ENCODE measurements at regions not wholly inside any gene's neighbourhood (a gene's known extent, or its start where the extent isn't known, plus 50 kb on each side); places are given as distances from the start of the nearest gene placed in this dataset.

DNA sequence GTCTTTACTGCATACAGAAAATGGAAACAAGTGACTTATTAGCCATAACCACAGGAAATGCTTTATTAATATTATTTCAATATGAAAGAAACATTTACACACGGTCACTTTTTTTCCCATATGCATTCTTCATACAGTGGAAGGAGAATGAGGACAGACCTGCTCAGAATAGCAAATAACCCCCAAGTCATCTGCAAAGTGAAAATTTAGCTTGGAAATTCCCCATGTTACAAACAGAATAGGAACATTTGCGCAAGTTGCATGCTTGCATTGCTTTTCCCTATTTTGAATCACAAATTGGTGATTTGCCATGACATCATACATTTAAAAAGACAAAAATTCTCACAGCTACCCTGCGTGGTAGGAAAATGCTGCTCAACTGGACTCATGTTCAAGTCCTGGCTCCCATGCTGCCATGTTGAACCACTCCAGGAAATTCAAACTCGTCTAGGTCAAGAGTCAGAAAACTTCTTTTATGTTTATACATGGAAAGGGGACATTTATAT is 102.0 kb downstream of the GP2 start:
- H3K4me1 ChIP-seq: no peaks in the 10 kb centered on the region
- H3K4me3 ChIP-seq: no peak overlapping the region
- no peak for ATAC-seq (ENCODE audit: low FRiP score in 2 of 2)
- WGBS, 2 donors: 86 to 88% methylated on average over 4 of the region's 4 CpGs
- H3K27me3 ChIP-seq: no peaks in the 10 kb centered on the region
- no peak overlapping the region for H3K27ac ChIP-seq
- no peaks in the 10 kb centered on the region for H3K9me3 ChIP-seq
- H3K36me3 ChIP-seq: no peaks in the 10 kb centered on the region
- TF ChIP-seq EP300 (IDR thresholded peaks at IDR 0.05): no peak
- no peak for TF ChIP-seq POLR2A (IDR thresholded peaks at IDR 0.05)
- no peak for TF ChIP-seq POLR2AphosphoS5 (IDR thresholded peaks at IDR 0.05)
- DNase-seq: no peak

DNA sequence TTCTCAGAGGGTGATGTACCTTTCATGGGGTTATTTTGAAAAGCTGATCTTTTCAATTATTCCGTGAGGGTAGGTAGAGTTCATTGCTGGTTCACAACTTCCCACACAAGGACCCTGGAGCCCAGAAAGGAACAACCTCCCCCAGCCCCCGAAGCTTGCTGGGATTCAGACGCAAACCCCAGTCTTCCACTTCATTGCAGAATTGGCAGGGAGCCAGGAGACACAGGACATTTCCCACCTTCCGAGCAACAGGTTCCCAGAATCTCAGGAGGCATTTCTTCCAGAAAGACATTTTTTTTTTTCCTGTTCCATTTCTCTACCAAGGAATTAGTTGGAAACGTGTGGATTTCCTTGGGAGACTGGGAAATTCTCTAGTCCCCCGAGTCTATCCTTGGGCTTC is 106.1 kb downstream of the GP2 start:
- no peak overlapping the region for H3K4me3 ChIP-seq
- no peak overlapping the region for H3K27ac ChIP-seq
- WGBS, 2 donors: 63 to 66% methylated on average over 6 of the region's 6 CpGs
- no peak for TF ChIP-seq POLR2A (IDR thresholded peaks at IDR 0.05)
- no peak for TF ChIP-seq EP300 (IDR thresholded peaks at IDR 0.05)
- TF ChIP-seq POLR2AphosphoS5 (IDR thresholded peaks at IDR 0.05): no peak
- TF ChIP-seq, protein P1, sequence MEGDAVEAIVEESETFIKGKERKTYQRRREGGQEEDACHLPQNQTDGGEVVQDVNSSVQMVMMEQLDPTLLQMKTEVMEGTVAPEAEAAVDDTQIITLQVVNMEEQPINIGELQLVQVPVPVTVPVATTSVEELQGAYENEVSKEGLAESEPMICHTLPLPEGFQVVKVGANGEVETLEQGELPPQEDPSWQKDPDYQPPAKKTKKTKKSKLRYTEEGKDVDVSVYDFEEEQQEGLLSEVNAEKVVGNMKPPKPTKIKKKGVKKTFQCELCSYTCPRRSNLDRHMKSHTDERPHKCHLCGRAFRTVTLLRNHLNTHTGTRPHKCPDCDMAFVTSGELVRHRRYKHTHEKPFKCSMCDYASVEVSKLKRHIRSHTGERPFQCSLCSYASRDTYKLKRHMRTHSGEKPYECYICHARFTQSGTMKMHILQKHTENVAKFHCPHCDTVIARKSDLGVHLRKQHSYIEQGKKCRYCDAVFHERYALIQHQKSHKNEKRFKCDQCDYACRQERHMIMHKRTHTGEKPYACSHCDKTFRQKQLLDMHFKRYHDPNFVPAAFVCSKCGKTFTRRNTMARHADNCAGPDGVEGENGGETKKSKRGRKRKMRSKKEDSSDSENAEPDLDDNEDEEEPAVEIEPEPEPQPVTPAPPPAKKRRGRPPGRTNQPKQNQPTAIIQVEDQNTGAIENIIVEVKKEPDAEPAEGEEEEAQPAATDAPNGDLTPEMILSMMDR (IDR thresholded peaks at IDR 0.05): no peak
- H3K27me3 ChIP-seq: no peaks in the 10 kb centered on the region
- H3K36me3 ChIP-seq: no peaks in the 10 kb centered on the region
- H3K4me1 ChIP-seq: no peaks in the 10 kb centered on the region
- H3K9me3 ChIP-seq: no peaks in the 10 kb centered on the region
- no peak for ATAC-seq (ENCODE audit: low FRiP score in 2 of 2)
- no peak for DNase-seq

DNA sequence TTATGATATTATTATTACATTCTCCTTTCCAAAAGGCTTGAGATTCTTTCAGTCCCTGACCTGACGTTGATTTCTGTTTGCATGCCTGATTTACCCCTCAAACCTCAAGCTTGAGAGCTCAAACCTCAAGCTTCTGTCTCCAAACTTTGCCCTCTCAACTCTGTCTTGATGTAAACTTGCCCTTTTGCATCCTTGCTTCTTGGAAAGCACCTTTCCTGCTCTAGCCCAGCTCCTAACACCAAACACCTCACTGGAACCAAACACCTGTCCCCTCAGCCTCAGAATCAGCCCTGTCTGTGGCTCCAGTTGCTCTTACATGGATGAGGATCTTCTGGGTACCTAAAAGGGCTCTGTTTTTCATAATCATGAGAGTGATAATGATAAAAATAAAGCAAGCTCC is 109.2 kb downstream of the GP2 start:
- Histone ChIP-seq H3K9me3 (no peaks in the 10 kb centered on the region), H3K27me3 (no peaks in the 10 kb centered on the region), H3K27ac (no peak overlapping the region), H3K36me3 (no peaks in the 10 kb centered on the region), H3K4me3 (no peak overlapping the region), H3K4me1 (no peaks in the 10 kb centered on the region)
- no peak for DNase-seq
- WGBS, 2 donors: 71 to 75% methylated on average over 1 of the region's 1 CpG
- TF ChIP-seq POLR2A (IDR thresholded peaks at IDR 0.05): no peak
- TF ChIP-seq POLR2AphosphoS5 (IDR thresholded peaks at IDR 0.05): no peak
- TF ChIP-seq, protein P1 (IDR thresholded peaks at IDR 0.05): no peak
- no peak for TF ChIP-seq EP300 (IDR thresholded peaks at IDR 0.05)
- ATAC-seq (ENCODE audit: low FRiP score in 2 of 2): no peak

DNA sequence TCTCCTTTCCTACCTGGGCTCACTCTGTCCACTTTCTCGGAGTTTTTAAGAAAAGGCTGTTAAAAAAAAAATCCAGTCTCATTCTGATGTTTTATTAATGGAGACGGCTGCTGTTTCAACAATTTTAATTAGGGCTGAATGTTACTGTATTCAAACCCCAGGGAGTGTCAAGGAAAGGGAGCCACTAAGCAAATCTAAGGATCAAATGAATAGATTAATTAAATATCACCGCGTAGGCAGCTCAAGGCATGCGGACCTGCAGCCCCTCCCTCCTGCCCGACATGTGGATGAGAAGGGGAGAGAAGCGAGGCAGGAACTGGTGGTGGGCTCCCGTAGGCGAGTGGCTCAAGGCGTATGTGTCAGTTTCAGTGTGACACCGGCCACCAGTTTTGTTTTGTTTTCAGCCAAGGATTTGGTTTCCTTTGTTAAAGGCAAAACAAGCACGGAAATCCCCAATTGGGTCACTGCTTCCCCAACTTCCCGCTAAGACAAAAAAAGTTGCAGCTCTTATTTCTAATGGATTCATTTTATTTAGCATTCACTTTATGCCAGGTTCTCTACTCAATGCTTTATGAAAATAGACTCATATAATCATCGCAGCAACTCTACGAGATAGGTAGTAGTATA is 110.6 kb downstream of the GP2 start:
- Histone ChIP-seq H3K27ac (no peak overlapping the region), H3K27me3 (no peaks in the 10 kb centered on the region), H3K36me3 (no peaks in the 10 kb centered on the region), H3K4me1 (no peaks in the 10 kb centered on the region), H3K4me3 (no peak overlapping the region), H3K9me3 (no peaks in the 10 kb centered on the region)
- DNase-seq (no peak), ATAC-seq (ENCODE audit: low FRiP score in 2 of 2) (no peak)
- TF ChIP-seq POLR2AphosphoS5 (IDR thresholded peaks at IDR 0.05) (no peak), POLR2A (IDR thresholded peaks at IDR 0.05) (no peak), EP300 (IDR thresholded peaks at IDR 0.05) (no peak)
- TF ChIP-seq, protein P1 (IDR thresholded peaks at IDR 0.05): no peak
- 54 to 59% methylated on average over 14 to 15 of the region's 15 CpGs for WGBS, 2 donors

DNA sequence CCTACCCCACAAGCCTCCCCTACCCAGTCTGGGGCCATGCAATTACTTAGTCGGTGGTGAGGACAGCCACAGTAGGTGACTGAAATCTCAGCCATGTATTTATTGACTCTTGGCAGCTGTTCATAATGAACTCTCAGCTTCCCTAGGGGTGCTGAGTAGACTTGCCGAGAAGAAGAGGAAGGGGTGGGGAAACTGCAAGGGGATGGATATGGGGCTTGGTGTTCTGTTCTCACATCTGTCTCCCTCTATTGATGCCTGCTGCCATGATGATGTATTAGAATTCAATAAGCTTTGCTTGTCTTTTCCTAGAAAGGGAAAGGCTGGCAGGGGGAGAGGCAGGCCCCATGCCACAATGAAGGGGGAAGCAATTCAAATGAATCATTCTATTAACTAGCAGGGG is 112.9 kb downstream of the GP2 start:
- Histone ChIP-seq H3K9me3 (no peaks in the 10 kb centered on the region), H3K27me3 (no peaks in the 10 kb centered on the region), H3K27ac (no peak overlapping the region), H3K4me3 (no peak overlapping the region), H3K4me1 (no peaks in the 10 kb centered on the region), H3K36me3 (no peaks in the 10 kb centered on the region)
- no peak for DNase-seq
- no peak for ATAC-seq (ENCODE audit: low FRiP score in 2 of 2)
- WGBS, 2 donors: 3 to 18% methylated on average over 2 of the region's 2 CpGs
- TF ChIP-seq POLR2AphosphoS5 (IDR thresholded peaks at IDR 0.05) (no peak), EP300 (IDR thresholded peaks at IDR 0.05) (no peak), POLR2A (IDR thresholded peaks at IDR 0.05) (no peak)
- TF ChIP-seq, protein P1 (IDR thresholded peaks at IDR 0.05): no peak

All from upper lobe of left lung (tissue), 6 donors.